Progenitor cell of endocrine pancreas (in vitro differentiated cells): ENCODE measurements at regions not wholly inside any gene's neighbourhood (a gene's known extent, or its start where the extent isn't known, plus 50 kb on each side); places are given as distances from the start of the nearest gene placed in this dataset.

Experiments used
- DNase-seq: peaks from one replicate; pipeline ENCODE4 v3.0.0; 2021; ENCODE audit warnings: low spot score; ENCODE audit not compliant: unreplicated experiment
- H3K27ac Mint-ChIP-seq: 2 replicates; pipeline ENCODE4 v1.8.0; 2021; ENCODE audit warnings: mild to moderate bottlenecking, moderate library complexity, mixed read lengths
- H3K27me3 Mint-ChIP-seq: 2 replicates; pipeline ENCODE4 v1.8.0; 2021; ENCODE audit warnings: mixed read lengths
- H3K36me3 Mint-ChIP-seq: 2 replicates; pipeline ENCODE4 v1.8.0; 2022; ENCODE audit warnings: mixed read lengths; ENCODE audit not compliant: insufficient read depth
- H3K4me1 Mint-ChIP-seq: 2 replicates; pipeline ENCODE4 v1.8.0; 2021; ENCODE audit warnings: low read depth, mixed read lengths
- H3K4me3 Mint-ChIP-seq: 2 replicates; pipeline ENCODE4 v1.8.0; 2021; ENCODE audit warnings: low read depth, mild to moderate bottlenecking, moderate library complexity, mixed read lengths
- H3K9me3 Mint-ChIP-seq: 2 replicates; pipeline ENCODE4 v1.8.0; 2021; ENCODE audit warnings: low read depth, mixed read lengths
- TF ChIP-seq, protein P1 (sequence below): fragments of 200-600 bp; sonication (generic); IDR thresholded peaks from one replicate; pipeline ENCODE4 v1.5.0; 2021; ENCODE audit warnings: antibody characterized with exemption, mild to moderate bottlenecking; ENCODE audit not compliant: unreplicated experiment

DNA sequence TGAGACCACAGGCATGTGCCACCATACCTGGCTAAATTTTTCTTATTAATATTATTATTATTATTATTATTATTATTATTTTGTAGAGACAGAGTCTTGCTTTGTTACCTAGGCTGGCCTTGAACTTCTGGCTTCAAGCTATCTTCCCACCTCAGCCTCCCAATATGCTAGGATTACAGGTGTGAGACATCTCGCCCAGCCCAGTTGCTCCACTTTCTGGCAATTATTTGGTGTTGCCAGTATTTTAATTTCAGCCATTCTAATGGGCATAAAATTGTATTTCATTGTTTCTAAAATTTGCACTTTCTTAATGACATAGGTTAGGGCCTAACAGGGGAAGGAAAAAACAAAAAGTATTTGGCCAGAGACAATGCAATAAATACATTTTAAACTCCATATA, 1217.6 kb upstream of the ALCAM start:
- H3K36me3 Mint-ChIP-seq, result no peaks in the 10 kb centered on the region
- no peaks in the 10 kb centered on the region for H3K9me3 Mint-ChIP-seq
- no peak overlapping the region for H3K27ac Mint-ChIP-seq
- H3K4me3 Mint-ChIP-seq, result no peak overlapping the region
- no peaks in the 10 kb centered on the region for H3K27me3 Mint-ChIP-seq
- TF ChIP-seq, protein P1, sequence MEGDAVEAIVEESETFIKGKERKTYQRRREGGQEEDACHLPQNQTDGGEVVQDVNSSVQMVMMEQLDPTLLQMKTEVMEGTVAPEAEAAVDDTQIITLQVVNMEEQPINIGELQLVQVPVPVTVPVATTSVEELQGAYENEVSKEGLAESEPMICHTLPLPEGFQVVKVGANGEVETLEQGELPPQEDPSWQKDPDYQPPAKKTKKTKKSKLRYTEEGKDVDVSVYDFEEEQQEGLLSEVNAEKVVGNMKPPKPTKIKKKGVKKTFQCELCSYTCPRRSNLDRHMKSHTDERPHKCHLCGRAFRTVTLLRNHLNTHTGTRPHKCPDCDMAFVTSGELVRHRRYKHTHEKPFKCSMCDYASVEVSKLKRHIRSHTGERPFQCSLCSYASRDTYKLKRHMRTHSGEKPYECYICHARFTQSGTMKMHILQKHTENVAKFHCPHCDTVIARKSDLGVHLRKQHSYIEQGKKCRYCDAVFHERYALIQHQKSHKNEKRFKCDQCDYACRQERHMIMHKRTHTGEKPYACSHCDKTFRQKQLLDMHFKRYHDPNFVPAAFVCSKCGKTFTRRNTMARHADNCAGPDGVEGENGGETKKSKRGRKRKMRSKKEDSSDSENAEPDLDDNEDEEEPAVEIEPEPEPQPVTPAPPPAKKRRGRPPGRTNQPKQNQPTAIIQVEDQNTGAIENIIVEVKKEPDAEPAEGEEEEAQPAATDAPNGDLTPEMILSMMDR, result no peak
- no peaks in the 10 kb centered on the region for H3K4me1 Mint-ChIP-seq
- DNase-seq, result no peak

DNA sequence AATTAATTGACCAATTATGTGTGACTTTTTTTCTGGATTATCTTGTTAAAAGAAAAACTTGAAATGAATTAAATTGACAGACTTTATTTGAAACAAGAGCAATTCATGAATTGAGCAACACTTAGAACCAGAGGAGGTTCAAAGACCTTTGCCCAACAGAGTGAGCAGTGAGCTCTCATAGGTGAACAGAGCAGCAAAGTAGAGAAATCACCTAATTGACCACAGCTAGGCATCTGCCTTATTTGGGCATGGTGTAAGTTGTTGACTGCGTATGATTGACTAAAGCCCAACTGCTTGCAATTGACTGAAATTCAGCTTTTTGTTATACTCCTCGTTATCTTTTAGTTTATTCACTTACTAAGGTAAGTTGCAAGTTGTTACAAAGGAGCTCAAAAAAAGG, 1216.0 kb upstream of the ALCAM start:
- H3K4me3 Mint-ChIP-seq, result no peak overlapping the region
- H3K4me1 Mint-ChIP-seq, result no peaks in the 10 kb centered on the region
- TF ChIP-seq, protein P1, result no peak
- no peak overlapping the region for H3K27ac Mint-ChIP-seq
- no peaks in the 10 kb centered on the region for H3K36me3 Mint-ChIP-seq
- no peak for DNase-seq
- H3K27me3 Mint-ChIP-seq, result no peaks in the 10 kb centered on the region
- no peaks in the 10 kb centered on the region for H3K9me3 Mint-ChIP-seq

DNA sequence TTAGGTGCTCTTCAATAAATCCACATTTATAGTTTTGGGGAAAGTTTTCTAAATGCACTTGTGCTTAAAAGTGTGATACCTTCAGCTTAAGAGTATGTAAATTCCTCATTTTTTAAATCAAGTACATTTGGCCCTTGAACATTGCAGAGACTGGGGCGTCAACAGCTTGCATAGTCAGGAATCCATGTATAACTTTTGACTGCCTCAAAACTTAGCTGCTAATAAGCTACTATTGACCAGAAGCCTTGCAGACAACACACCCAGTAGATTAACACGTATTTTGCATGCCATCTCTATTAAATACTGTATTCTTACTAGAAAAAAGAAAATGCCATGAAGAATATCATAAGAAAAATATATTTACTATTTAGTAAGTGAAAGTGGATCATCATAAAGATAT, 1211.8 kb upstream of the ALCAM start:
- DNase-seq, result no peak
- no peaks in the 10 kb centered on the region for H3K36me3 Mint-ChIP-seq
- TF ChIP-seq, protein P1, result no peak
- no peaks in the 10 kb centered on the region for H3K4me1 Mint-ChIP-seq
- H3K27me3 Mint-ChIP-seq, result no peaks in the 10 kb centered on the region
- no peak overlapping the region for H3K27ac Mint-ChIP-seq
- no peak overlapping the region for H3K4me3 Mint-ChIP-seq
- H3K9me3 Mint-ChIP-seq, result no peaks in the 10 kb centered on the region

DNA sequence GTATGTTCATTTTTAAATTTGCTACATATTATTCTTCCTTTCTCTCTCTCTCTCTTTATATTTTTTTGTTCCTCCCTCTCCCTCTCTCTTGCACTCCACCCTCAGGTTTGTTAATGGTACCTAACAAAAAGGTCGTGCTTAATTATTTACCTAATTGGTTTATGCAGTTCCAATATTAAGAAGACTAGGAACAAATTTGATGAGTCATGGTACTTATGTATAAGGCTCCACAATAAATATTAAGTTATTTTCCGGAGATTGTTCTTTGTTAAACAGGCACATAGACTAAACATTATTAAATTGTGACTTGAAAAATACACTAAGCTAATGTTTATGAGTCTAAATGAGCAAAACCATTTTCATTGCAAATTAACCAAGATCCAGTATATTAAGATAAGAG, 1200.8 kb upstream of the ALCAM start:
- peaks cover 17% of the 10 kb centered on the region for H3K9me3 Mint-ChIP-seq
- no peak for DNase-seq

DNA sequence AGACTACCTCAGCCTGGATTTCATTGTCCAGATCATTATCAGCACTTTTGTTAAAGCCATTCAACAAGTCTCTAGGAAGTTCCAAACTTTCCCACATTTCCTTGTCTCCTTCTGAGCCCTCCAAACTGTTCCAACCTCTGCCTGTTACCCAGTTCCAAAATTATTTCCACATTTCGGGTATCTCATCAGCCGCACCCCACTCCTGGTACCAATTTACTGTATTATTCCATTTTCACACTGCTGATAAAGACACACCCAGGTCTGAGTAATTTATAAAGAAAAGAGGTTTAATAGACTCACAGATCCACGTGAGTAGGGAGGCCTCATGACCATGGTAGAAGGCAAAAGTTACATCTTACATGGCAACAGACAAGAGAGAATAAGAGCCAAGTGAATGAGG, 1198.3 kb upstream of the ALCAM start:
- H3K36me3 Mint-ChIP-seq, result peaks cover 2% of the 10 kb centered on the region
- no peaks in the 10 kb centered on the region for H3K27me3 Mint-ChIP-seq
- TF ChIP-seq, protein P1, result no peak
- no peak overlapping the region for H3K4me3 Mint-ChIP-seq
- peaks cover 17% of the 10 kb centered on the region for H3K9me3 Mint-ChIP-seq
- no peak overlapping the region for H3K27ac Mint-ChIP-seq
- no peak for DNase-seq
- no peaks in the 10 kb centered on the region for H3K4me1 Mint-ChIP-seq

More for the DNA sequence above, 1200.8 kb upstream of the ALCAM start:
- no peaks in the 10 kb centered on the region for H3K4me1 Mint-ChIP-seq
- no peaks in the 10 kb centered on the region for H3K27me3 Mint-ChIP-seq
- H3K27ac Mint-ChIP-seq, result no peak overlapping the region
- TF ChIP-seq, protein P1, result no peak
- H3K36me3 Mint-ChIP-seq, result peaks cover 2% of the 10 kb centered on the region
- no peak overlapping the region for H3K4me3 Mint-ChIP-seq
